ENCODE measurements at regions not wholly inside any gene's neighbourhood (a gene's known extent, or its start where the extent isn't known, plus 50 kb on each side); places are given as distances from the start of the nearest gene placed in this dataset.

- no peaks in the 10 kb centered on the region for H3K27me3 ChIP-seq (ENCODE audit: control insufficient read depth in 1 of 2, insufficient read depth in 2 of 2, low read length in 2 of 2)
- H3K27ac ChIP-seq (ENCODE audit: low read depth, low read length), result no peak overlapping the region
- H3K36me3 ChIP-seq (ENCODE audit: control insufficient read depth in 1 of 2, insufficient read depth in 2 of 2, low read length in 2 of 2), result no peaks in the 10 kb centered on the region
- no peak overlapping the region for H3K4me3 ChIP-seq (ENCODE audit: low read depth in 1 of 2, low read length in 2 of 2)
- H3K9ac ChIP-seq (ENCODE audit: low read depth in 1 of 2, low read length in 2 of 2), result no peak overlapping the region
- no peaks in the 10 kb centered on the region for H3K4me1 ChIP-seq (ENCODE audit: control insufficient read depth in 1 of 2, insufficient read depth in 2 of 2, low read length in 2 of 2)
- no peaks in the 10 kb centered on the region for H3K9me3 ChIP-seq (ENCODE audit: control insufficient read depth in 1 of 2, low read length in 2 of 2)
These were observed 296.0 kb downstream of the CTTN start for GRCh38 chr11:70694371-70694770.

GRCh38 chr11:70695086-70695960 lies 297.0 kb downstream of the CTTN start:
- no peaks in the 10 kb centered on the region for H3K9me3 ChIP-seq (ENCODE audit: control insufficient read depth in 1 of 2, low read length in 2 of 2)
- H3K27me3 ChIP-seq (ENCODE audit: control insufficient read depth in 1 of 2, insufficient read depth in 2 of 2, low read length in 2 of 2), result no peaks in the 10 kb centered on the region
- H3K9ac ChIP-seq (ENCODE audit: low read depth in 1 of 2, low read length in 2 of 2), result no peak overlapping the region
- no peaks in the 10 kb centered on the region for H3K36me3 ChIP-seq (ENCODE audit: control insufficient read depth in 1 of 2, insufficient read depth in 2 of 2, low read length in 2 of 2)
- H3K4me1 ChIP-seq (ENCODE audit: control insufficient read depth in 1 of 2, insufficient read depth in 2 of 2, low read length in 2 of 2), result peaks cover 0 to 8% of the 10 kb centered on the region in 2 donors
- H3K27ac ChIP-seq (ENCODE audit: low read depth, low read length), result no peak overlapping the region
- H3K4me3 ChIP-seq (ENCODE audit: low read depth in 1 of 2, low read length in 2 of 2), result no peak overlapping the region

GRCh38 chr11:70696076-70696475 lies 297.7 kb downstream of the CTTN start:
- Histone ChIP-seq H3K9ac (ENCODE audit: low read depth in 1 of 2, low read length in 2 of 2) (no peak overlapping the region), H3K4me3 (ENCODE audit: low read depth in 1 of 2, low read length in 2 of 2) (no peak overlapping the region)

GRCh38 chr11:70696564-70696963 lies 298.2 kb downstream of the CTTN start:
- H3K27me3 ChIP-seq (ENCODE audit: control insufficient read depth in 1 of 2, insufficient read depth in 2 of 2, low read length in 2 of 2), result no peaks in the 10 kb centered on the region
- H3K9me3 ChIP-seq (ENCODE audit: control insufficient read depth in 1 of 2, low read length in 2 of 2), result no peaks in the 10 kb centered on the region
- no peak overlapping the region for H3K9ac ChIP-seq (ENCODE audit: low read depth in 1 of 2, low read length in 2 of 2)
- H3K27ac ChIP-seq (ENCODE audit: low read depth, low read length), result no peak overlapping the region
- no peak overlapping the region for H3K4me3 ChIP-seq (ENCODE audit: low read depth in 1 of 2, low read length in 2 of 2)
- peaks cover 0 to 9% of the 10 kb centered on the region in 2 donors for H3K4me1 ChIP-seq (ENCODE audit: control insufficient read depth in 1 of 2, insufficient read depth in 2 of 2, low read length in 2 of 2)
- no peaks in the 10 kb centered on the region for H3K36me3 ChIP-seq (ENCODE audit: control insufficient read depth in 1 of 2, insufficient read depth in 2 of 2, low read length in 2 of 2)

More at GRCh38 chr11:70696076-70696475, 297.7 kb downstream of the CTTN start:
- no peaks in the 10 kb centered on the region for H3K36me3 ChIP-seq (ENCODE audit: control insufficient read depth in 1 of 2, insufficient read depth in 2 of 2, low read length in 2 of 2)
- peaks cover 0 to 9% of the 10 kb centered on the region in 2 donors for H3K4me1 ChIP-seq (ENCODE audit: control insufficient read depth in 1 of 2, insufficient read depth in 2 of 2, low read length in 2 of 2)
- H3K27me3 ChIP-seq (ENCODE audit: control insufficient read depth in 1 of 2, insufficient read depth in 2 of 2, low read length in 2 of 2), result no peaks in the 10 kb centered on the region
- H3K9me3 ChIP-seq (ENCODE audit: control insufficient read depth in 1 of 2, low read length in 2 of 2), result no peaks in the 10 kb centered on the region
- no peak overlapping the region for H3K27ac ChIP-seq (ENCODE audit: low read depth, low read length)

GRCh38 chr11:70697701-70698100 lies 299.4 kb downstream of the CTTN start:
- Histone ChIP-seq H3K27ac (ENCODE audit: low read depth, low read length) (no peak overlapping the region), H3K4me3 (ENCODE audit: low read depth in 1 of 2, low read length in 2 of 2) (no peak overlapping the region), H3K27me3 (ENCODE audit: control insufficient read depth in 1 of 2, insufficient read depth in 2 of 2, low read length in 2 of 2) (no peaks in the 10 kb centered on the region), H3K9ac (ENCODE audit: low read depth in 1 of 2, low read length in 2 of 2) (no peak overlapping the region), H3K4me1 (ENCODE audit: control insufficient read depth in 1 of 2, insufficient read depth in 2 of 2, low read length in 2 of 2) (peaks cover 0 to 9% of the 10 kb centered on the region in 2 donors), H3K9me3 (ENCODE audit: control insufficient read depth in 1 of 2, low read length in 2 of 2) (no peaks in the 10 kb centered on the region), H3K36me3 (ENCODE audit: control insufficient read depth in 1 of 2, insufficient read depth in 2 of 2, low read length in 2 of 2) (no peaks in the 10 kb centered on the region)

- H3K4me1 ChIP-seq (ENCODE audit: control insufficient read depth in 1 of 2, insufficient read depth in 2 of 2, low read length in 2 of 2), result peaks cover 0 to 9% of the 10 kb centered on the region in 2 donors
- no peaks in the 10 kb centered on the region for H3K9me3 ChIP-seq (ENCODE audit: control insufficient read depth in 1 of 2, low read length in 2 of 2)
- no peak overlapping the region for H3K4me3 ChIP-seq (ENCODE audit: low read depth in 1 of 2, low read length in 2 of 2)
- H3K36me3 ChIP-seq (ENCODE audit: control insufficient read depth in 1 of 2, insufficient read depth in 2 of 2, low read length in 2 of 2), result no peaks in the 10 kb centered on the region
- H3K27ac ChIP-seq (ENCODE audit: low read depth, low read length), result no peak overlapping the region
- H3K9ac ChIP-seq (ENCODE audit: low read depth in 1 of 2, low read length in 2 of 2), result no peak overlapping the region
- H3K27me3 ChIP-seq (ENCODE audit: control insufficient read depth in 1 of 2, insufficient read depth in 2 of 2, low read length in 2 of 2), result no peaks in the 10 kb centered on the region
These were observed 300.5 kb downstream of the CTTN start for GRCh38 chr11:70698871-70699270.

- no peaks in the 10 kb centered on the region for H3K27me3 ChIP-seq (ENCODE audit: control insufficient read depth in 1 of 2, insufficient read depth in 2 of 2, low read length in 2 of 2)
- H3K27ac ChIP-seq (ENCODE audit: low read depth, low read length), result no peak overlapping the region
- H3K4me1 ChIP-seq (ENCODE audit: control insufficient read depth in 1 of 2, insufficient read depth in 2 of 2, low read length in 2 of 2), result peaks cover 0 to 9% of the 10 kb centered on the region in 2 donors
- H3K9ac ChIP-seq (ENCODE audit: low read depth in 1 of 2, low read length in 2 of 2), result no peak overlapping the region
- no peaks in the 10 kb centered on the region for H3K36me3 ChIP-seq (ENCODE audit: control insufficient read depth in 1 of 2, insufficient read depth in 2 of 2, low read length in 2 of 2)
- H3K9me3 ChIP-seq (ENCODE audit: control insufficient read depth in 1 of 2, low read length in 2 of 2), result no peaks in the 10 kb centered on the region
- H3K4me3 ChIP-seq (ENCODE audit: low read depth in 1 of 2, low read length in 2 of 2), result no peak overlapping the region
These were observed 301.2 kb downstream of the CTTN start for GRCh38 chr11:70699294-70700221.

GRCh38 chr11:70700453-70700852 lies 302.1 kb downstream of the CTTN start:
- Histone ChIP-seq H3K4me3 (ENCODE audit: low read depth in 1 of 2, low read length in 2 of 2) (no peak overlapping the region), H3K36me3 (ENCODE audit: control insufficient read depth in 1 of 2, insufficient read depth in 2 of 2, low read length in 2 of 2) (no peaks in the 10 kb centered on the region), H3K27me3 (ENCODE audit: control insufficient read depth in 1 of 2, insufficient read depth in 2 of 2, low read length in 2 of 2) (no peaks in the 10 kb centered on the region), H3K4me1 (ENCODE audit: control insufficient read depth in 1 of 2, insufficient read depth in 2 of 2, low read length in 2 of 2) (peaks cover 0 to 9% of the 10 kb centered on the region in 2 donors), H3K27ac (ENCODE audit: low read depth, low read length) (no peak overlapping the region), H3K9ac (ENCODE audit: low read depth in 1 of 2, low read length in 2 of 2) (no peak overlapping the region), H3K9me3 (ENCODE audit: control insufficient read depth in 1 of 2, low read length in 2 of 2) (peaks cover 0 to 4% of the 10 kb centered on the region in 2 donors)

GRCh38 chr11:70700871-70701270 lies 302.5 kb downstream of the CTTN start:
- H3K4me3 ChIP-seq (ENCODE audit: low read depth in 1 of 2, low read length in 2 of 2), result no peak overlapping the region
- no peak overlapping the region for H3K9ac ChIP-seq (ENCODE audit: low read depth in 1 of 2, low read length in 2 of 2)
- no peak overlapping the region for H3K27ac ChIP-seq (ENCODE audit: low read depth, low read length)
- no peaks in the 10 kb centered on the region for H3K36me3 ChIP-seq (ENCODE audit: control insufficient read depth in 1 of 2, insufficient read depth in 2 of 2, low read length in 2 of 2)
- H3K27me3 ChIP-seq (ENCODE audit: control insufficient read depth in 1 of 2, insufficient read depth in 2 of 2, low read length in 2 of 2), result no peaks in the 10 kb centered on the region
- peaks cover 0 to 5% of the 10 kb centered on the region in 2 donors for H3K9me3 ChIP-seq (ENCODE audit: control insufficient read depth in 1 of 2, low read length in 2 of 2)
- H3K4me1 ChIP-seq (ENCODE audit: control insufficient read depth in 1 of 2, insufficient read depth in 2 of 2, low read length in 2 of 2), result peaks cover 0 to 9% of the 10 kb centered on the region in 2 donors

All from duodenal mucosa (tissue), 2 donors.